NCI-H345 (cell line): ENCODE measurements at regions not wholly inside any gene's neighbourhood (a gene's known extent, or its start where the extent isn't known, plus 50 kb on each side); places are given as distances from the start of the nearest gene placed in this dataset.

Experiments used
- DNase-seq: peaks from one replicate; lab custom pipeline; 2025; lab: John Stamatoyannopoulos, UW

DNA sequence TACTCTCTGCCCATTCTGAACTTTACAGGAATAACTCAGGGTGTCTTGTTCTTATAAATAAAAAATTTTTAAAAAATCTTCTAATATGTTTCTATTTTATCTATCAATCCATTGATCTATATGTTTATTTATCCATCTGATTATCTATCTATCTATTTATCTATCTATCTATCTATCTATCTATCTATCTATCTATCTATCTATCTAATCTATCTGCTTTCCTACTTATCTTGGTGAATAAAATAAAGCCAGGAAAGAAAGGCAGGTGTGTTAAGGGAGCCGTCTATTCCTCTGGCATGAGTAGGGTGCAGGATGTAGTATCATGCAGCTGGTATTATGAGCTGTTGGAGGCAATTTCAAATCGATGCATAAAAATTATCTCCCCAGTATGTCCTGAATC, 153.0 kb downstream of the FOXA2 start:
- no peak for DNase-seq

DNA sequence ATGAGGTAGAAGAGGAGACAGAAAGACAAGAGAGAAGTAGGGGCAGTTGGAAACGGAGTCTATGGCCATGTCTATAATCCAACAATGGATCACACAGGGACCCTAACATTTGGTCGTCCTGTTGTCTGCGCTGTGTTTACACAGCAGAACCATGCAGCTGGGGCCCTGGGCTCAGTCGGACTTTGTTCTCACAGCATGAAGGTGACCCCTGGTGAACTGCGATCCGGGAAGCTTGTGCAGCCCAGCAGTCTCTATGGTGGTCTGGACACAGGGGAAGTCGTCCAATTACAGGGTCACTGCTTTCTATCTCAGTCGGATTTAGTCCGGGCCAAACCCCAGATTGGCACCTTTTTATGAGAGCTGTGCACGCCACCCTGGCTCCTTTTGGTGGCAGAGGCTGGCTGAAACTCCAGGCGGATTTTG, 153.6 kb downstream of the FOXA2 start:
- DNase-seq = no peak

DNA sequence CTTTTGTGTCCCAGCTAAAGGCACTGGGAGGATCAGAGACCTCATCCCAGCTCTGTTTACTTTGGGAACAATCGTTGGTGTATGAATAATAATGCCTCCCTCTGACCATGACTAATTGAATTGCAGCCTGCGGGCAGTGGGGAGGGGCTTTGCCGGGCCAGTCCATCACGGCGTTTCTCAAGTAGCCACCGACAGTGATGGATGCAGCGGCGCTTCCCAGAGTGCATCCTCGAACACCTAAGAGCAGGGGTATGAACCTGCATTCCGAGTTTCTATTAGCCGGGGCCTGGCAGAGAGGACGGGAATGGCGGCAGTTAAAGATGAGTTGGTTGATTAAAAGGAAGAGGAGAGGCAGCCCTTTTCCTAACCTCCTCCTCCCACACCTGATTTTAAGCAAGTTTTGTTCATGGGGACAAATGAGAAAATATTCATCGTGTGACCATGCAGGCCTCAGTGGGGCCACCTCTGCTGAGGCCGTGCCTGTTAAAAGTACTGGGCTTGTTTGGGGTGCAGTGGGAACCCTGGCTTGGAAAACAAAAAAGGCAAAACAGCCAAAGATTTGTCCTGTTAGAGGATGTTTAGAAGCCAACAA, 154.1 kb downstream of the FOXA2 start:
- DNase-seq = peak; percentile 79

DNA sequence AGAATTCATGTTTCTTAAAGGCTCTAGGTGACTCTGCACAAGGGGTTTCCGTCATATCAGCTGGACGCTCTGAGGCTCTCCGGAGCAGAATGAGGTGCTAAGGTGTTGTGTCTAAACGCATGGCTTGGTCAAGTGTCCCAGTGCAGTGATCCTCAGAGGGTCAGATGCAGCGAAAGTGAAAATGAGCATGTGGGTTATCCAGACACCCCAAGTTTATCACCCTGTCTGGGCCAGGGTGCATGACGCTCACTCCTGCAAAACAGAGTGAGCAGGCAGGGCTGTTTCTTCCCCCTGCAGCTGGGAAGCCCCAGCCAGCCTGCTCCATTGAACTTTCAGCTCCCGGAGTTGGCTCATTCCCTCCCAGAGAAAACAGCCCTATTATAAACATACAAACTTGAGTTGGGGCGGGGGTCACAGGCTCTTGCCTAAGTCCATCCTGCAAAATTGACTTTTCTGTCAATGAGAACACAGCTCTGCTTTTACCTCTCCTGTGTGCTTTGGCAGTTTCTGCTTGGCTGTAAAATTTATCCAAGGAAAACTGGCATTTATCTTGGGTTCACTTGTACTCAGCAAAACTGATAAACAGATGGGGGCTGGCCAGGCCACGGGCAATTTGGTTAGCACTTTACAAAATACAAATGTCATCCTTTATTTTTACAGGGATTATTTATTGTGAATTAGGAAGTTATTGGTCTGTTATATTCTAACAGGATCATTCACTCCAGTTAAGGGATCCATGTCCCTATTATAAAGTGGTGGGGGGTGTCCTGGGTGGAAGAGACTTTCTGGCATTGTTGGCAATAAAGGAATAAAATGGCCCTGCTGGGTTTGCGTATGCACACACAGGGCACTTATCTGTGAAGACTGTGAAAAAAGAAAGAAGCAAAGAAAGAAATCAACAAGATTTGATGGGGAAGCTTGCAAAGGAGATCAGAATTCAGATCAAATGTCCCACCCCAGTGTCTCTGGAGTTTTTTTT, 154.9 kb downstream of the FOXA2 start:
- no peak for DNase-seq

DNA sequence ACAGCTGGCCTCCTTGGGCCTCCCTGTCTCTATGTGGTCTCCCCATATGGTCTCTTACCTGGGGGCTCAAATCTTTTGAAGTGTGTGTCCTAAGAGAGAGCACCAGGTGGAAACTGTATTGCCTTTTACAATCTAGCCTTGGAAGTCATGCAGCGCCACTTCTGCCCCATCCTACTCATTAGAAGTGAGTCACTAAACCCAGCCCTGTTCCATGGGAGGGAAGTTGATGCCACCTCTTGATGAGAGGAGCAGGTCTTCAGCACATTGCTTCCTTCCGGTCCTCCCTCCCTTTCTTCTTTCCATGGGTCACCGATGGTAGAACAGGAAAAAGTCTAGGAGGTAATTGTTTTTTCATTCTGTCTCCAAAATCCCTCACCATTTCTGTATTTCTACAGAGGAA, 156.3 kb downstream of the FOXA2 start:
- DNase-seq = no peak

DNA sequence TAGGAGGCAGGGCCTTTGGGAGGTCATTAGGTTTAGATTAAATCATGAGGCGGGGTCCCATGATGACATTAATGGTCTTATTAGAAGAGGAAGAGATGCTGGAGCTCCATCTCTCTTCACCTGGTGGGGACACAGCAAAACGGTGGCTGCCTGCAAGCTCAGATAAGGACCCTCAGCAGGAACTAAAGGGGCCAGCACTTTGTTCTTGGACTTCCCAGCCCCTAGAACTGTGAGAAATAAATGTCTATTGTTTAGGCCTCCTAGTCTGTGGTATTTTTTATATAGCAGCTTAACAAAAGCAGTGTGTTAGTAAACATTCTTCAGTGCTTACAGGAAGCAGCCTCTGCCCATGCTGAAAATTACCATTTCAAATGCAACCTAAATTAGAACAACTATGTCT, 157.6 kb downstream of the FOXA2 start:
- no peak for DNase-seq

DNA sequence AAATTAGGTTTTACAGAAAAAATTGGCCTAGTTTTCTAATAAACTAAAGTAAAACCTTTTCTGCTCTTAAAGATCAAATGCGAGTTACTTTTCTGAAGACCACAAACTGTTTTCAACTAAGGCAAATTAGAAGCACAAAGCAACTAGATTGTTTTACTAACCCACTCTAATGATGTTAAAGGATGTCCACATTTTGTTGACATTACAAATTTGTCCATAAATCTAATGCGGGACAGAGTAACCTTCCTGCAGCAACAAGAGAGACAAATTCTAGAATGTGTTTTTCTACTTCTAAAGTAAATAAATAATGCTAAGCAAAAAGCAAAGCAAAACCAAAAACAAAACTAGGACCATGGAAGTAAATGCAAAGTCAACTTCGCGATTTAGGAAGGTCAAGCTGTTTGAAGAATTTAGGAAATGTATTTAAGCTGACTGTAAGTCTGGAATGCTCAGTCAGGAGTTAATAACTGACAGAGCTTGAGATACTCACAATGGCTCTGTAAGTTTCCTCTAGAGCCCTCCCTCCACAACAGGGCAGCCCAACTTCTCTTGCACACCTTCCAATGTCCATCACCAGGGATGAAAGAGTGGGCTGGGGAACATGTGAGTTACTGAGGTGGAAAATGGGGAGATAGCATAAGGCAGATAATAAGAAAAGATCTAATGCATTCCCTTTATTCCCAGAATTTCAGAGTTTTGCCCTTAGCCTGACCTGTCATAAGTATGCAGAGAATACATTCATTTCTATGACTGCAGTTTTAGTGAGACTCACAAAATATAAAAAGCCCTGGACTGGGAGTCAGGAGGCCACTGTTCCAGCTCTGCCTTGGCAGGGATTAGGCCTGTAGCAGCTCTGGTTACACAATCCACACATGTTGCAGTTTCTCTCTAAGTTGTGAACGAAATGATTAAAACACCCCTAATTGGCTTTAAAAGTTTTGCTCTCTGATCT, 158.8 kb downstream of the FOXA2 start:
- DNase-seq = no peak

DNA sequence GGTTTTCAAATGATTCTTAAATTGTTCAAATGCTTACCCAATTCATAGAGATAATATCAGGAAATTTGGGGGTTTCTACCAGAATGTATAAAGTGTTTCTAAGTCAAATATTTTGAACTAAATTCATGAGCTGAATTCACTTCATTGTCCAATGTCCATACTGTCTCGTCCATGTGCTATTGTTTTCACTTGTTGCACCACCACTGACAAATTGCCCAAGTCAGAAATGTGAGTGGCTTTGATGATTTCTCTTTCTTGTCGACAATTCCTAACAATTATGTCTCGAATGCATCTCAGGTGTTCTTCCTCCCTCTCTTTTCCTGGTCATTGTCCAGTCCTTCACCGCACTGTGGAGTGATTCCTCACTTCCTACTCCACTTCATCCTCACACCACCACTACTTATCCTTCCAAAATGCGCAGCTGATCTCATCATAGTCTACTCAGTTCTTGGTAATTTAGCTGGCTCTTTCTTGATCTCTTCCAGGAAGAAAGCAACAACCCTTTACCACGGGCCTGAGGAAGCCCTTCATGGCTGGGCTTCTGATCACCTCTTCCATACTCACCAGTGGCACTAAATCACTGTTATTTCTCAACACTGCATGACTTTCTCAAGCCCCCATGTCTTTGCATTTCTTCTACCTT, 161.1 kb downstream of the FOXA2 start:
- no peak for DNase-seq

DNA sequence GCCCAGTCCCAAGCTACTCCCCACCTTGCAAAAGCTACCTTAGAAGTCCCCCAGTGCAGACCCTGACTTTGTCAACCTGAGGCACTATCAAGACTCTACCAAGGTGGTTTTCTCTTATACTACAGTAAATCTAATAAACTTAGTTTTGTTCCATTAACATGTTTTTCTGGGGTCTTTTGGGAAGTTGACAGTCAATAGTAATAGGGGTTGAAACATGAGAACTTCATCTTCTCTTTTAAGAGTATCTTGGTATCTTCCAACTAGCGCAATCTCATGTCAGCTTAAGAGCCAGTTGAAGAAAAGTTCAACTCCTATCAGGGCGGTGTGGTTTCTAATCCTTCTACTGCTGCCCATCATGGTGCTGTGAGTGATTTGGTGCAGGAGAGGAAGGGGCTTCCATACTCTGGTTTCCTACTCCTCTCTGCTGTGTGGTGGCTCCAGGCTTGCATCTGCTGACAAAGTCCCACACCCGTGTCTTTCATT, 164.2 kb downstream of the FOXA2 start:
- no peak for DNase-seq

DNA sequence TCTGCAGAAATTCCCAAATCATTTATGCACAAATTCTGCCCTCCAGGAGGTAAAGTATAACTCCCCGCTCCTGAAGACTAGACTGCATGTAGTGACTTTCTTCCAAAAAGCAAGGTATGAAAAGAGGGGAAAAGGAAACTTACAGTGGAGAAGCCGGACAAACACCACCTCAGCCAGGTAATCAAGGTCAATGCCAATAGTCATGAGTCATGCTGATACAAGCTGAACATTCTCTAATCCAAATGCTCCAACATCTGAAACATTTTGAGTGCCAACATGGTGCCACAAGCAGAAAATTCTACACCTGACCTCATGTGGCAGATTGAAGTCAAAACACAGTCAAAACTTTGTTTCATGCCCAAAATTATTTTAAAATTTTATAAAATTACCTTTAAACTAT, 165.6 kb downstream of the FOXA2 start:
- DNase-seq = no peak

DNA sequence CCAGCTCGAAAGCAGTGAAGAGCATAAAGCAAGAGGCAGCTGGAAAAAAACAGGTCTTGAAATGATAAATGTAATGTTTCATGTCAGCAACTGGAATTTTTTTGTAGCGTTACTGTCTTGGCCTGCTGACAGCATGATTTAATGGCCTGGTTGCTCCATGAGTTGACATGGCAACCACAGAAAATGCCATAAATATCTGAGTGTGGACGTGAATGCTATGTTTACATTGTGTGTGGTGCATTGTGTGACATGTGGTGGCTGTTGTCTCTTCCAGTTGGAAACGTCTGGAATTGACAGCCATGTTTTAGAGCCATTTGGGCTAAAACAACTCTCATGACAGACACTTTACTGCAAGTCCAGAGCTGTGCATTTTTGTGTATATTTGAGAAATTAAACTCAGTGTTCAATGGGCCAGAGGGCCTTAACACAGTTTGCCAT, 170.0 kb downstream of the FOXA2 start:
- no peak for DNase-seq

DNA sequence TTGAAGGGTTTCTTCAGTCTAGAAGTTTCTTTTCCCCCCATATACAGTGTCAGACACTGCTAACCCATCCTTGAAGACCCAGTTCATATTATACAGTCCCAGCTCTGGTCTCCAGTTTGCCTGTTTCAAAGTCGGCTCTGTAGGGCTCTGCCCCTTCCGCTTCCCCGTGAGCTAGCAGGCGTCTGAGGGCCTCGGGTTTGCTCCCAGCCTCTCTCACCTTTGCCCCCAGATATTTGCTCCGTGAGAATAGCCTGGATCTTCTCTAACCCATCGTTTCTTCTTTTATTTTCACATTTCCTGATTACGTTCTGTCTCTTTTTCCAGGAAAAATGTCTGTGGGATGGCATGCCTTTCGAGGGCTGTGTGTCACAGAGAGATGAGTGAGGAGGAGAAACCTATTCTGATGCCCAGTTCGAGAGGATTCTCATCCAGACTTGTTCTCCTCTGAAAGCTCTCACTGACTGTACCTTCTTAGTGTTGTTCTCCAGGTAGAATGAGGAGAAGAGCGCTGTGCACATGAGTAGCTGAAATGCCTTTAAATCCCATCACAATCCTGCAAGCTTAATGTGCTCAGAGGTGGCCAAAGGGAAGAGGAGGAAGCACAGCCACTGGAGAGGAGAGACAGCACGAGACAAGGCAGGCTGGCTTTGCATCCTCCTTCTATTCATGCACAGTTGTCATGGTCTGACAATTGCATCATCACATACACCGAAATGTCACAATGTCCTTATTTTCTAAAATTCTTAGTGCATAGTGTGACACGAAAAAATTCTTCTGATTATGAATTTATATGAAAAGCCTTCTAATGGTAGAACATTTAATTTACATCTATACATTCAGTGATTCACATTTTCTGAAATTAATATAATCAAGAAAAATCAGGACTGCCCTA, 171.1 kb downstream of the FOXA2 start:
- no peak for DNase-seq

DNA sequence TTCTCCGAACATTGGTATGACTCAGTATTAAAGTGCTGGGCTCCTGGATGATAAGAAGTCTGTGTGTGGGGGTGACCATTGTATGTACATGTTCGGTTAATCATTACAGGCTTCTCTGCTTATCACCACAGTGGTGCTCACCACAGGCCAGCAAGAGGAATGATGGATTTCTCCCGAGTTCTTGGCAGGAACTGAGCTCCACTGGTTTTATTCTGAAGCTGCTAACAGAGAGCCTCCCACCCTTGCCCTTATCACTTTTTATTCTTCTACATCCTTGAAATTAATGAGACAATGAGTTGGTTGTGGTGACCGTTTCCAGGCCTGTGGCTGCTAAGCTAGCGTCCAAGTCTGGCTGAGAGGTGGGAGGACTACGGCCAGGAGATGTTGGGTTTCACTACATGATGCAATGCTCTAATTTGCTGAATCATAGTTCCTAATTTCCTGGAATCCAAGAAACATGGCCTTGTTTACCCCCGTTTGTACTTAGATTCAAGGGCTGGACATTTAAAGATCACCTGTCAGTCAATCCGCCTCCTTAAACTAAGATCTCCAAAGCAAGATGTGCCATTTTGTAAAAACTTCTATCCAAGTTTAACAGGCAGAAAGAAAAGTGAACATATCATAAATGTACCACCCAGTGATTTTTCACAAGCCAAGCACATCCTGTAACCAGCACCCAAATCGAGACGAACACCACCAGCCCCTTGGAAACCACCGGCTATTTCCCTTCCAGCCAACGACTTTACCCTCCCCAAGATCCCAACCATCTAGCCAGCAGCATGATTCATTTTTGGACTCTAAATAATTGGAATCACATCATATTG, 172.5 kb downstream of the FOXA2 start:
- DNase-seq = no peak

DNA sequence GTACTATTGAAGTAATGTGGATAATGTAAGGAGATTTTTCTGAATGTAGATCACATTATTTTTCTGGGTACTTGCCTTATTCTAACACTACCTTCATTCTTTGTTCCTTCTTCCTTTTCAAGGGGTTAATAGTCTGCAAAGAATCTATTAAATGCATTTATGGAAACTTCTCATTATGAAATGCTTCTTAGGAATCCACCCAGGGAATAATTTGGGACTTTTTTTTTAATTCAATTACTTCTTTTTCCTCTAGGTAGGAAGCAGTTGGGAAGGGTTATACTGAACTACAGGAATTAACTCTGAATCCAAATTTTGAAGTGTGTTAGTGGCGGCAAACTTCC, 173.1 kb downstream of the FOXA2 start:
- no peak for DNase-seq

DNA sequence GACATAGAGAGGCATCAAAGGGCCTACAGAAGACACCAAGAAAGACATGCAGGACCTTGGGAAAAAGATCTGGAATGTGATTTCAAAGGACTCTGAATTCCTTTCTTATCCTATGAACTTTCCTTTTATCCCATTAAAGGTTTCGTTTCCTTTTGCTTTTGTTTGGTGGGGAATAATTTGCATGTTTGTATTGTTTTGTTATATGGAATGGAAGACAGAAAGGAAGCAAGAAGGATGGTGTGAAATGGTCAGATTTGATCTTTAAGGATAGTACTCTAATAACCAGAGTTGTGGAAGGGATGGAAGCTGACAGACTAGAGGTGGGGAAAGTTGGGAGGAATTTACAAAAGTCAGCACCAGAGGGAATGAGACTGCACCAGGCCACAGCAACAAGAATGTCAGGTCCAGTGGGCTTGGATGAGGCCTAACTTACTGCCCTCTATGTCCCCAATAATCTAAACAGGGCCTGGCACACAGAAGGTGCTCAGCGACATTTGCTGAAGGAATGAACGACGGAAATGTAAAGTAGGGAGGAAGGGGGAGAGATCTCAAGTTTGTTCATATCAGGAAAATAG, 173.7 kb downstream of the FOXA2 start:
- no peak for DNase-seq

DNA sequence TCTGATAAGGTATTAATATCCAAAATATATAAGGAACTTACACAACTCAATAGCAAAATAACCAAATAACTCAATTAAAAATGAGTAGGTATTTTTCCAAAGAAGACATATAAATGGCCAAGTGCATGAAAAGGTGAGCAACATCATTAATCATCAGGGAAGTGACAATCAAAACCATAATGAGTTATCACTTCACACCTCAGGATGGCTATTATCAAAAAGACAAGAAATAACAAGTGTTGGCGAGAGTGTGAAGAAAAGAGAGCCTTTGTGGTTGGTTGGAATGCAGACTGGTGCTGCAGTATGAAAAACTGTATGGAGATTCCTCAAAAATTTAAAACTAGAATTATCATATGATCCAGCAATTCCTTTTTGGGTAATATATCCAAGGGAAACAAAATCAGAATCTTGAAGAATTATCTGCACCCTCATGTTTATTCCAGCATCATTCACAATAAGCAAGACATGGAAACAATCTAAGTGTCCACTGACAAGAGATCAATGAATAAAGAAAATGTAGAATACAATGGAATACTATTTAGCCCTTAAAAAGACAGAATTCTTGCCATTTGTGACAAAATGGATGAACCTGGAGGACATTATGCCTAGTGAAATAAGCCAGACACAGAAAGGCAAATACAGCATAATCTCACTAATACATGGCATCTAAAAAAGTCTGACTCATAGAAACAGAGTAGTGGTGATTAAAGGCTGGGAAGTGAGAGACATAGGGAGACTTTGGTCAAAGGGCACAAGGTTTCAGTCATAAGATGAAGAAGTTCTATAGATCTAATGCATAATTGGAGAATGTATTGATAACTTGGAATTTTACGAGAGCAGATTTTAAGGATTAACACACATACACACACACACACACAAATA, 175.6 kb downstream of the FOXA2 start:
- DNase-seq = no peak

DNA sequence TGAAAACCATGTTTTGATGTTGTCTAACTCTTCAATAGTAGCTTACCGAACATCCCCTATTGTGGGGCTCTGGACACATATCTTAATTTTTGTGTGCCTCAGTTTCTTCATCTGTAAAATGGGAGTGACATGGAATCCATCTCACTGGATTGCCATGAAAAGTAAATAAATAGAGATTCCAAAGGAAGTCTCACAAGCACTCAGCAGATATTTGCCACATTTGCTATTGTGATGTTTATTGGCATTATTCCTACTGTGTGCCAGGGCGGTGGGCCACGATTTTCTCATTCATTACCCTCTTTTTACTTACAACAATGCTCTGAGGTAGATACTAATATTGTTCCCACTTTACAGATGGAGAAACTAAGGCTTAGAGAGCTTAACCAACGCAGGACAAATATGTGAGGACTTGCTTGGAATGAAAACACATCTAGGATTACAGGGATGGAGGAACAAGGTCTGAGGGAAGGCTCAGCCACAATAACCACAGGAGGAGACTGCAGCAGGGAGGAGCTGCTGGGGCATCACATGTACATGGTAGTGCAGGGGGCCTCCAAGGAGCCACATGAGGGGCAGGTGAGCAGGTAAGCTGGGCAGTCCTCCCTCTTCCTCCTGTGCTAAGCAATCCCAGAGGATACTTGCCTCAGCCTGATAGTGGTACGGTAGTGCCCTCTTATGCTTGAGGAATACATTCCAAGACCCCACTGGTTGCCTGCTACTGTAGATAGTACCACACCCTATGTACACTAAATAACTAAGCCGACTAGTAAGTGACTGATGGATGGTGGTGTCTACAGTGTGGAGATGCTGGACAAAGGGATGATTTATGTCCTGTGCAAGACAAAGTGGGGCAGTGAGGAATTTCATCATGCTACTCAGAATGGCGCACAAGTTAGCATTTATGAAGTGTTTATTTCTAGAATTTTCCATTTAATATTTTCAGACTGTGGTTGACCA, 176.9 kb downstream of the FOXA2 start:
- no peak for DNase-seq
